ENCODE measurements at regions not wholly inside any gene's neighbourhood (a gene's known extent, or its start where the extent isn't known, plus 50 kb on each side); places are given as distances from the start of the nearest gene placed in this dataset.
A peak's percentile ranks its signal among the peaks of the same experiment; 100 is the strongest.

GRCh38 chr4:102441978-102442911 is 58.9 kb upstream of the NFKB1 start:
- DNase-seq = no peak

- no peak for DNase-seq
These were observed 56.4 kb upstream of the NFKB1 start for GRCh38 chr4:102444752-102445151.

GRCh38 chr4:102445213-102445612 is 55.9 kb upstream of the NFKB1 start:
- DNase-seq = no peak

GRCh38 chr4:102447413-102447812 is 53.7 kb upstream of the NFKB1 start:
- no peak for DNase-seq

- DNase-seq = peak; percentile 44
These were observed 51.3 kb upstream of the NFKB1 start for GRCh38 chr4:102449751-102450352.

GRCh38 chr4:102451266-102451665 is 49.9 kb upstream of the NFKB1 start:
- no peak for DNase-seq

All from GDM1 (cell line).